ENCODE measurements at regions not wholly inside any gene's neighbourhood (a gene's known extent, or its start where the extent isn't known, plus 50 kb on each side); places are given as distances from the start of the nearest gene placed in this dataset.

DNA sequence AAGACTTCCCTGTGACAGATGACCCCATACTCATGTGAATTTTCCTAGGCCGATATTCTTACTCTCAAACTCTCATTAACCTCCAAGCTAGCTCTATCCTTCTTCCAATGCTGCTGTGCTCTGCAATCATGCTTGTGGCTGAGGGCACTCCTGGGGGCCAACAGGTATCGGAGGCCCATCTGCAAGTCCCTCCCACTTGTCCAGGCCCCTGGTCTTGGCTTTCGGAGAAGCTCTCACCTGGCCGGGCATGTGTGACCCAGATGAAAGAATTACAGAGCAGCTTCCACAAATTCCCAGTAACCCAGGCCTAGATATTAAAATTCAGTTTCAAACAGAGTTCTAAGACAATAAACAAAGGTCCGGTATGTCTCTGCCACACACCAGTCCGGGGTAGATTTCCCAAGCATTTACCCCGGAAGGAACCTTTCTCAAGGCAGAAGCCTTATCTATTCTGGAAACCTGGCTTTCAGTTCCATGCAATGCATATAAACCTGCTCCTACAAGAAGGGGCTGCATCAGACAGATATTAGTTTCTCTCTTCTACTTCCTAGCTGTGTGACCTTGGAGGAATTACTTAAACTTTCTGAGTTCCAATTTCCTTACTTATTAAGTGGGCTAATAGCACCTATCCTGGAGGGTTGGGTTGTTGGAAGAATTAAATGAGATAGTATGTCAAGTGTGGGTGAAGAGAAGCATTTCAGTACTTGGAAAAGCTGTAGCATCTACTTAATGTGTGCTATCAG lies 270.8 kb downstream of the PTTG2 start:
- no peak for DNase-seq

DNA sequence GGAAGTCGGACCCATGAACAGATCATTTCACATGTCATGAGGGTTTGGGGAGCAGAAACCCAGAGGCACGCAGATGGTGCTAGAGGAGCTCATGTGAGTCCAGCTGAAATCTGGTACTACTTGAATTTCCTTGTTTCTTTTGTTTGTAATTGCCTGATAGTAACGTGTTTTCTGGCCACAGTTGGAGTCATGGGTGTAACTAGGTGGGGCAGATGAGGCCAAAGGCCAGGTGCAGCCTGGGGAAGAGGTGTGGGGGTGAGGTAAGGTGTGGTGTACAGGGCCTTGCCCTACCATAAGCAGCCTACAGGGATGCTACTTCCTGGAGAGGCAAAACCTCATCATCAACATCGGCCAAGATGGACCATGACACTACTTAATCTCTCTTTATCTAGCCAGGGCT lies 271.4 kb downstream of the PTTG2 start:
- no peak for DNase-seq

GRCh38 chr4:38232741-38233140 lies 272.5 kb downstream of the PTTG2 start:
- no peak for DNase-seq

DNA sequence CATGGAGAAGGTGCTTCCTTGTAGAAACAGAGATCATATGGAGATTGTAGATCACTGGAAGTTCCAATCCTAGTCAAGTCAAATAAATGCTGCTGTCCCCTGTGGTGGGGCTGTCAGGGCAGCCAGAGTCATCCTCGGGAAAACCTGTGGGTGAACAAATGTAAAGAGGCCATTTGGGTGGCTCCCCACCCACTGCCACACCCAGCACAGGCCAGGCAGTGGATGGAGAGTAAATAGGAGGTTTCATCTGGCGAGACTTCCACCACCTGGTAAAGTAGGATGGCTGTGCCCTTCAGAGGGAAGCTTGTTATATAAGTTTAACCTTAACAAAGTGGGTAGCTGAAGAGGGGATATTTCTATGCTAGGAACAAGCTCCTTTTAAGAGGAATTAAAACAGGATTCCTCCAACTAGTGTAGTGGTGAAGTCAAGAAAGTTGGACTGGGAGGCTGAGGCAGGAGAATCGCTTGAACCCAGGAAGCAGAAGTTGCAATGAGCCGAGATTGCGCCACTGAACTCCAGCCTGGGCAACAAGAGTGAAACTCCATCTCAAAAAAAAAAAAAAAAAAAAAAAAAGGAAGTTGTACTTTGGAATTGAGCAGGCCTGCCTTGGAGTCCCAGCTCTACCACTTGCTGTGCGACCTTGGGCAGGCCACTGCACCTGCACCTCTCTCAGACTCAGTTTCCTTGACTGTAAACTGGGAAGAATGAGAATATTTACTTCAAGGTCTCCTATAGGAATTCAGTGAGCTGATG lies 273.7 kb downstream of the PTTG2 start:
- DNase-seq = no peak

GRCh38 chr4:38235354-38235753 lies 275.2 kb downstream of the PTTG2 start:
- DNase-seq = no peak

DNA sequence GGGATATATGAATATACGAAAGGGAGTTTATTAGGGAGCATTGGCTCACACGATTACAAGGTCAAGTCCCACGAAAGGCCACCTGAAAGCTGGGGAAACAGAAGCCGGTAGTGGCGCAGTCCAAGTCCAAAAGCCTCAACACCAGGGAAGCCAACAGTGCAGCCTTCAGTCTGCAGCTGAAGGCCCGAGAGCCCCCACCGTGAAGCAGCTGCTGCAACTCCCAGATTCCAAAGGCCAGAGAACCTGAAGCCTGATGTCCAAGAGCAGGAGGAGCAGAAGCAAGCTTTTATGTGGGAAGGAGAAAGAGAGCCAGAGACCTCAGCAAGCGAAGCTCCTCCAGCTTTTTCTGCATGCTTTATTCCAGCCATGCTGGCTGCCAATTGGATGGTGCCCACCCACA lies 275.8 kb downstream of the PTTG2 start:
- no peak for DNase-seq

GRCh38 chr4:38236503-38236902 lies 276.3 kb downstream of the PTTG2 start:
- DNase-seq = no peak

GRCh38 chr4:38237139-38237538 lies 276.9 kb downstream of the PTTG2 start:
- DNase-seq = peak; percentile 85

DNA sequence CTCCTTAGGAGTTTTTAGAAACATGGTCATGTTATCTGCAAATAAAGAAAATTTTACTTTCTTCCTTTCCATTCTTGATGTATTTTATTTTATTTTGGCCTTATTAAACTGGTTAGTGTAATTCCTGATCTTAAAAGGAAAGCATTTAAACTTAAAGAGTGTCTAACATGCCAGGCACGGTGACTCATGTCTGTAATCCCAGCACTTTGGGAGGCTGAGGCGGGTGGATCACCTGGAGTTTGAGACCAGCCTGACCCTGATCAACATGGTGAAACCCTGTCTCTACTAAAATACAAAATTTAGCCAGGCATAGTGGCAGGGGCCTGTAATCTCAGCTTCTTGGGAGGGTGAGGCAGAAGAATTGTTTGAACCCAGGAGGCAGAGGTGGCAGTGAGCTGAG lies 281.3 kb downstream of the PTTG2 start:
- DNase-seq = no peak

- no peak for DNase-seq
Observed at GRCh38 chr4:38242101-38242500, 281.9 kb downstream of the PTTG2 start.

- DNase-seq = no peak
Observed at GRCh38 chr4:38242822-38243387, 282.7 kb downstream of the PTTG2 start.

- no peak for DNase-seq
Observed at GRCh38 chr4:38243388-38244053, 283.3 kb downstream of the PTTG2 start.

DNA sequence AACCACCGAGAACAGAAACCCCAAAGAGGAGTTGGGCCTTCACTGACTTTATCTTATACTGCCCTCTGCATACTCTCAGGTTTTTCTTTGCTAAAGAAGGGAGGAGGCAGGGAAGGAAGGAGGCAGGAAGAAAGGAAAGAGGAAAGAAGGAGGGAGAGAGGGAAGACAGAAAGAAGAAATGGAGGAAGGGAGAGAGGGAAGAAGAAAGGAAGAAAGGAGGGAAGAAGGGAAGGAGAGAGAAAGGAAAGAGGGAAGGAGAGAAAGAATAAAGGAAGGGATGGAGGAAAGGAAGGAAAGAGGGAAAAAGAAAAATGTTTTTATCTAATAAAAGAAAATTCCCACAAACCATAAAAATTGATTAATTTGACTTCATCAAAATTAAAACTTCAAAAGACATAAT lies 294.6 kb downstream of the PTTG2 start:
- no peak for DNase-seq

- no peak for DNase-seq
Observed at GRCh38 chr4:38255572-38255971, 295.4 kb downstream of the PTTG2 start.

DNA sequence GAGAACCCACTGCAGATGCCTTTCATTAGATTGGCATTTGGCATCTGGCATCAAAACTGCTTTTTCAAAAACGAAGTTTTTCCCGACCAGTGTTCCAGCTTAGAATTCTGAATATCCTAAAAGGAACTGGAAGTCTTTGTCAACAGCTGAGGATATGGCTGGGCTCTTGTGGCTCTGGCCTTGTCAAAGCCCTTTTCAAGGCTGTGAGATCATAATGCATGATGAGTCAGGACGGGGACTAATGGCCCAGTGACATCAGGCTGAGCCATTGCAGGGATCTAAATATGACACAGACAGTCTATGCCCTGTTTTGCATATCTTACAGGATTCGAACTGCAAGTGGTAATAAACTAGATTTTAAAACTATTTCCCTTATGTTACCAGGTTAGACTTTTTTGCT lies 306.4 kb downstream of the PTTG2 start:
- DNase-seq = peak; percentile 25

- DNase-seq = no peak
Observed at GRCh38 chr4:38268108-38268820, 308.1 kb downstream of the PTTG2 start.

DNA sequence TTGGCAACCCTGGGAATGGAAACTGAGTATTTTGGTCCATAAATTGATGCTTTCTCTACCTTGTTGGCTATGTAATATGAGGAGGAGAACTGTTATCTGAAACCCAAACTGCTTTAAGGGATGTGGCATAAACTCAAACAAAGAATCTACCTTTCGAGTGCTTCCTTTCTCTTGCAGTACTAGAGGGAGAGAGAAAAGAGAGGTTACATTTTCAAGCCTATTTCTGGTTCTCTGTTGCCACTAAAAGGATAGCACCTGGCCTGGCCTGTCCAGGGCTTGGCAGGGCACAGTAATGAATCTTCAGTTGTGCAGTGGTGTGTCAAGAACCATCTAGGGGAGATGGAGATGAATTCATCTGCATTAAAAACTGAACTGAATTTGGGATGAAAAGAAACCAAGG lies 308.6 kb downstream of the PTTG2 start:
- no peak for DNase-seq

DNA sequence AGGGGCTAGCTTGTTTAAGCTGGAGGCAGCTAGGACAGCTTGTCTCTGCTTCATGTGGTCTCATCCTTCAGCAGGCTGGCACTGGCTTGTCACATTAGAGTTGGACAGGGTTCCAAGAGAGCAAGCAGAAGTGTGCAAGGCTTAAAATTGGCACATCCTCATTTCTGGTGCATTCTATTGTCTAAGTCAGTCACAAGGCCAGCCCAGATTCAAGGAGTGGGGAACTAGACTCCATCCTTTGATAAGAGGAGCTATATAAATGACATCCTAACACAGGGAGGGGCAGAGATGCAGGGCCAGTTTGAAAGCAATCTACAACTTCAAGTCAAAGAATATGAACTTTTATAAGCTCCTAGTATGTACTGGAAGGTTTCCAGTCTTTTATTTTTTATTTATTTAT lies 313.2 kb downstream of the PTTG2 start:
- no peak for DNase-seq

- DNase-seq = no peak
Observed at GRCh38 chr4:38275331-38276100, 315.3 kb downstream of the PTTG2 start.

- DNase-seq = peak; percentile 35
Observed at GRCh38 chr4:38278255-38278654, 318.1 kb downstream of the PTTG2 start.

GRCh38 chr4:38279077-38279476 lies 318.9 kb downstream of the PTTG2 start:
- no peak for DNase-seq
